ENCODE measurements at regions not wholly inside any gene's neighbourhood (a gene's known extent, or its start where the extent isn't known, plus 50 kb on each side); places are given as distances from the start of the nearest gene placed in this dataset.

DNA sequence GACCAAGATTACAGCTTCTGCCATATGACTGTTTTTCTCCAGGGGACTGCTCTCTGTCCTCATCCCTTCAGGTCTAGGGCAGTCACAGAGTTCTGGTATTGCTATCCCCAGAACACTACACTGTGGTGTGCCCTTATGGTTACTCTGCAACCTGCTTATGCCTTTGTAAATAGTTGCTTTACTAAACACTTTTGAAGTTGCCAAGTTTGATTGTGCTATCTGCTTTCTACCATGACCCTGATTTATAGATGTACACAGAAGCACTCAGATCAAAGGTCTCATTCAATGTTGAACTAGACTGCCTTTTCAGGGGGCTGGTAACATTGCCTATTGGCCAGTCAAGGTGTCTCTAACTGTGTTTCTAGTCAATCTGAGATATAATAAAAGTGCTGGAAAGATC, 794.7 kb downstream of the DHX35 start:
- TF ChIP-seq, protein P1, sequence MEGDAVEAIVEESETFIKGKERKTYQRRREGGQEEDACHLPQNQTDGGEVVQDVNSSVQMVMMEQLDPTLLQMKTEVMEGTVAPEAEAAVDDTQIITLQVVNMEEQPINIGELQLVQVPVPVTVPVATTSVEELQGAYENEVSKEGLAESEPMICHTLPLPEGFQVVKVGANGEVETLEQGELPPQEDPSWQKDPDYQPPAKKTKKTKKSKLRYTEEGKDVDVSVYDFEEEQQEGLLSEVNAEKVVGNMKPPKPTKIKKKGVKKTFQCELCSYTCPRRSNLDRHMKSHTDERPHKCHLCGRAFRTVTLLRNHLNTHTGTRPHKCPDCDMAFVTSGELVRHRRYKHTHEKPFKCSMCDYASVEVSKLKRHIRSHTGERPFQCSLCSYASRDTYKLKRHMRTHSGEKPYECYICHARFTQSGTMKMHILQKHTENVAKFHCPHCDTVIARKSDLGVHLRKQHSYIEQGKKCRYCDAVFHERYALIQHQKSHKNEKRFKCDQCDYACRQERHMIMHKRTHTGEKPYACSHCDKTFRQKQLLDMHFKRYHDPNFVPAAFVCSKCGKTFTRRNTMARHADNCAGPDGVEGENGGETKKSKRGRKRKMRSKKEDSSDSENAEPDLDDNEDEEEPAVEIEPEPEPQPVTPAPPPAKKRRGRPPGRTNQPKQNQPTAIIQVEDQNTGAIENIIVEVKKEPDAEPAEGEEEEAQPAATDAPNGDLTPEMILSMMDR (conservative IDR thresholded peaks at IDR 0.05; ENCODE audit: low read length), result no peak
- TF ChIP-seq EZH2phosphoT487 (IDR thresholded peaks at IDR 0.05; ENCODE audit: borderline replicate concordance), result no peak
